Fibroblast of lung (primary cell): ENCODE measurements at regions not wholly inside any gene's neighbourhood (a gene's known extent, or its start where the extent isn't known, plus 50 kb on each side); places are given as distances from the start of the nearest gene placed in this dataset.

Experiments
- DNase-seq, 2 donors: peaks; one replicate each; pipeline versions ENCODE4 v3.0.0 to v3.0.0-alpha.2; 2010; ENCODE audit warnings: low read depth in 2 of 2
- H2AFZ ChIP-seq: 2 replicates; pipeline ENCODE4 v1.5.1; 2012; ENCODE audit warnings: low read length, control low read depth, inconsistent platforms
- H3K27ac ChIP-seq: 2 replicates; pipeline ENCODE4 v1.5.1; 2011; ENCODE audit warnings: low read length, control low read depth; ENCODE audit not compliant: insufficient read depth
- H3K27me3 ChIP-seq: 2 replicates; pipeline ENCODE4 v1.5.1; 2011; ENCODE audit warnings: mild to moderate bottlenecking, low read length; ENCODE audit not compliant: control insufficient read depth, insufficient read depth
- H3K36me3 ChIP-seq: 2 replicates; pipeline ENCODE4 v1.5.1; 2011; ENCODE audit warnings: low read length; ENCODE audit not compliant: control insufficient read depth, insufficient read depth
- H3K4me1 ChIP-seq: 2 replicates; pipeline ENCODE4 v1.5.1; 2011; ENCODE audit warnings: low read length; ENCODE audit not compliant: control insufficient read depth, insufficient read depth; ENCODE audit errors: extremely low read depth
- H3K4me2 ChIP-seq: 2 replicates; pipeline ENCODE4 v1.5.1; 2011; ENCODE audit warnings: low read length, control low read depth; ENCODE audit not compliant: insufficient read depth; ENCODE audit errors: extremely low read depth
- H3K4me3 ChIP-seq, 4 experiments: fragments of 200-600 bp in 1 of 4; sonication (generic) in 1 of 4; replicated peaks in 1 of 4; 2 replicates each; pipeline ENCODE4 v1.5.1; 2011 to 2016; ENCODE audit warnings: low read length in 4 of 4, low read depth in 3 of 4, mild to moderate bottlenecking in 3 of 4, control low read depth in 2 of 4, inconsistent platforms in 1 of 4, mixed read lengths in 1 of 4; ENCODE audit not compliant: insufficient read depth in 1 of 4; ENCODE audit errors: control extremely low read depth in 1 of 4
- H3K79me2 ChIP-seq: 2 replicates; pipeline ENCODE4 v1.5.1; 2012; ENCODE audit warnings: mild to moderate bottlenecking, low read length, inconsistent platforms; ENCODE audit not compliant: control insufficient read depth, insufficient read depth
- H3K9ac ChIP-seq: 2 replicates; pipeline ENCODE4 v1.5.1; 2011; ENCODE audit warnings: mild to moderate bottlenecking, low read length, control low read depth; ENCODE audit not compliant: insufficient read depth
- H3K9me3 ChIP-seq: 2 replicates; pipeline ENCODE4 v1.5.1; 2012; ENCODE audit warnings: low read depth, low read length; ENCODE audit not compliant: control insufficient read depth, insufficient read depth
- H4K20me1 ChIP-seq: 2 replicates; pipeline ENCODE4 v1.5.1; 2011; ENCODE audit warnings: low read length; ENCODE audit not compliant: control insufficient read depth, insufficient read depth; ENCODE audit errors: extremely low read depth
- CTCF ChIP-seq, 2 donors: IDR thresholded peaks in 1 of 2; conservative IDR thresholded peaks in 1 of 2; 1 replicate in 1 of 2; 2 replicates in 1 of 2; pipeline ENCODE4 v1.5.1; 2011 to 2012; ENCODE audit warnings: low read length in 2 of 2, control low read depth in 1 of 2, inconsistent platforms in 1 of 2, low read depth in 1 of 2, mild to moderate bottlenecking in 1 of 2
- EZH2 ChIP-seq: IDR thresholded peaks from 2 replicates; pipeline ENCODE4 v1.5.1; 2012; ENCODE audit warnings: low read length, control low read depth, mild to moderate bottlenecking; ENCODE audit errors: missing control alignments

- H3K9me3 ChIP-seq: no peaks in the 10 kb centered on the region
- no peaks in the 10 kb centered on the region for H3K36me3 ChIP-seq
- no peaks in the 10 kb centered on the region for H3K79me2 ChIP-seq
- no peak overlapping the region for H3K4me2 ChIP-seq
- no peaks in the 10 kb centered on the region for H3K4me1 ChIP-seq
- no peaks in the 10 kb centered on the region for H3K27me3 ChIP-seq
- no peak overlapping the region for H3K27ac ChIP-seq
- TF ChIP-seq CTCF (conservative IDR thresholded peaks at IDR 0.05 in 1 of 2, IDR thresholded peaks at IDR 0.05 in 1 of 2; ENCODE audit: low read depth in 1 of 2, low read length in 2 of 2): no peak
- TF ChIP-seq EZH2: no peak
- no peaks in the 10 kb centered on the region for H4K20me1 ChIP-seq
- DNase-seq: no peak
- H3K4me3 ChIP-seq: no peak overlapping the region
- no peak overlapping the region for H2AFZ ChIP-seq
- no peak overlapping the region for H3K9ac ChIP-seq
Measured at GRCh38 chr9:89730715-89731114, 125.9 kb downstream of the GADD45G start.

GRCh38 chr9:89731262-89732182, 126.7 kb downstream of the GADD45G start:
- no peaks in the 10 kb centered on the region for H3K4me1 ChIP-seq
- H3K27ac ChIP-seq: no peak overlapping the region
- H3K9me3 ChIP-seq: no peaks in the 10 kb centered on the region
- no peaks in the 10 kb centered on the region for H4K20me1 ChIP-seq
- H2AFZ ChIP-seq: no peak overlapping the region
- no peak overlapping the region for H3K4me2 ChIP-seq
- TF ChIP-seq EZH2 (no peak), CTCF (conservative IDR thresholded peaks at IDR 0.05 in 1 of 2, IDR thresholded peaks at IDR 0.05 in 1 of 2; ENCODE audit: low read depth in 1 of 2, low read length in 2 of 2) (no peak)
- no peak overlapping the region for H3K4me3 ChIP-seq
- DNase-seq: no peak
- no peak overlapping the region for H3K9ac ChIP-seq
- no peaks in the 10 kb centered on the region for H3K79me2 ChIP-seq
- H3K27me3 ChIP-seq: no peaks in the 10 kb centered on the region
- H3K36me3 ChIP-seq: no peaks in the 10 kb centered on the region

GRCh38 chr9:89732295-89732938, 127.6 kb downstream of the GADD45G start:
- H3K4me1 ChIP-seq: no peaks in the 10 kb centered on the region
- no peak overlapping the region for H3K4me2 ChIP-seq
- no peak overlapping the region for H3K9ac ChIP-seq
- TF ChIP-seq EZH2: no peak
- TF ChIP-seq CTCF (conservative IDR thresholded peaks at IDR 0.05 in 1 of 2, IDR thresholded peaks at IDR 0.05 in 1 of 2; ENCODE audit: low read depth in 1 of 2, low read length in 2 of 2): no peak
- DNase-seq: no peak
- H3K36me3 ChIP-seq: no peaks in the 10 kb centered on the region
- H4K20me1 ChIP-seq: no peaks in the 10 kb centered on the region
- H3K27me3 ChIP-seq: no peaks in the 10 kb centered on the region
- H3K79me2 ChIP-seq: no peaks in the 10 kb centered on the region
- H3K4me3 ChIP-seq: no peak overlapping the region
- H3K9me3 ChIP-seq: no peaks in the 10 kb centered on the region
- no peak overlapping the region for H2AFZ ChIP-seq
- H3K27ac ChIP-seq: no peak overlapping the region
